Peyer's patch (tissue), 4 donors: ENCODE measurements at regions not wholly inside any gene's neighbourhood (a gene's known extent, or its start where the extent isn't known, plus 50 kb on each side); places are given as distances from the start of the nearest gene placed in this dataset.
"Not testable (repeated sequence)": the region's sequence is repeated elsewhere in the genome, so short reads cannot be mapped to it uniquely, and the experiment has no call there.

Experiments used
- DNase-seq, 3 donors: peaks; one replicate each; pipeline ENCODE4 v3.0.0-alpha.2; 2017 to 2019
- H3K27ac ChIP-seq, 4 donors: fragments of 200-600 bp; sonication (generic); one replicate each; pipeline ENCODE4 v1.5.1; 2016 to 2019
- H3K27me3 ChIP-seq, 2 donors: fragments of 200-600 bp; sonication (generic); one replicate each; pipeline ENCODE4 v1.5.1; 2019
- H3K36me3 ChIP-seq, 3 donors: fragments of 200-600 bp; sonication (generic); one replicate each; pipeline ENCODE4 v1.5.1; 2016 to 2019
- H3K4me1 ChIP-seq, 4 donors: fragments of 200-600 bp; sonication (generic); one replicate each; pipeline ENCODE4 v1.5.1; 2016 to 2019
- H3K4me3 ChIP-seq, 4 donors: fragments of 200-600 bp; sonication (generic); 1 replicate in 3 of 4; 2 replicates in 1 of 4; pipeline ENCODE4 v1.5.1; 2016 to 2019; ENCODE audit warnings: mild to moderate bottlenecking in 1 of 4
- H3K9me3 ChIP-seq, 4 donors: fragments of 200-600 bp; sonication (generic); one replicate each; pipeline ENCODE4 v1.5.1; 2016 to 2019; ENCODE audit warnings: mild to moderate bottlenecking in 1 of 4
- CTCF ChIP-seq, 6 experiments: fragments of 450-650 bp in 4 of 6; fragments of 200-600 bp in 2 of 6; sonication (generic) in 1 of 6; IDR thresholded peaks; one replicate each; pipeline ENCODE4 v1.5.1; 2017 to 2019; ENCODE audit warnings: antibody characterized with exemption in 6 of 6, mild to moderate bottlenecking in 3 of 6, moderate library complexity in 1 of 6
- POLR2A ChIP-seq, 2 donors: fragments of 450-650 bp; IDR thresholded peaks; one replicate each; pipeline ENCODE4 v1.5.1; 2017; ENCODE audit warnings: antibody characterized with exemption in 2 of 2, mild to moderate bottlenecking in 2 of 2, moderate library complexity in 2 of 2

GRCh38 chr7:91397096-91397495 lies 132.9 kb downstream of the FZD1 start:
- DNase-seq: no peak
- Histone ChIP-seq H3K36me3 (no peaks in the 10 kb centered on the region), H3K4me3 (no peak overlapping the region), H3K4me1 (no peaks in the 10 kb centered on the region), H3K27ac (no peak overlapping the region), H3K27me3 (no peaks in the 10 kb centered on the region), H3K9me3 (no peaks in the 10 kb centered on the region)
- no peak for TF ChIP-seq POLR2A (IDR thresholded peaks at IDR 0.05)
- no peak for TF ChIP-seq CTCF (IDR thresholded peaks at IDR 0.05)

GRCh38 chr7:91397612-91398011 lies 133.4 kb downstream of the FZD1 start:
- no peak for DNase-seq
- H3K4me3 ChIP-seq: no peak overlapping the region
- H3K27me3 ChIP-seq: no peaks in the 10 kb centered on the region
- TF ChIP-seq POLR2A (IDR thresholded peaks at IDR 0.05) (no peak), CTCF (IDR thresholded peaks at IDR 0.05) (no peak)
- H3K36me3 ChIP-seq: no peaks in the 10 kb centered on the region
- H3K27ac ChIP-seq: no peak overlapping the region
- no peaks in the 10 kb centered on the region for H3K4me1 ChIP-seq
- no peaks in the 10 kb centered on the region for H3K9me3 ChIP-seq

GRCh38 chr7:91398341-91398740 lies 134.1 kb downstream of the FZD1 start:
- DNase-seq: no peak
- no peak overlapping the region for H3K27ac ChIP-seq
- H3K9me3 ChIP-seq: no peaks in the 10 kb centered on the region
- no peak for TF ChIP-seq POLR2A (IDR thresholded peaks at IDR 0.05)
- no peaks in the 10 kb centered on the region for H3K27me3 ChIP-seq
- H3K36me3 ChIP-seq: no peaks in the 10 kb centered on the region
- no peak overlapping the region for H3K4me3 ChIP-seq
- no peaks in the 10 kb centered on the region for H3K4me1 ChIP-seq

GRCh38 chr7:91405092-91405788 lies 141.0 kb downstream of the FZD1 start:
- TF ChIP-seq CTCF (IDR thresholded peaks at IDR 0.05) (no peak), POLR2A (IDR thresholded peaks at IDR 0.05) (no peak)
- Histone ChIP-seq H3K4me3 (no peak overlapping the region), H3K27ac (no peak overlapping the region), H3K27me3 (no peaks in the 10 kb centered on the region), H3K4me1 (no peaks in the 10 kb centered on the region), H3K9me3 (no peaks in the 10 kb centered on the region), H3K36me3 (no peaks in the 10 kb centered on the region)
- no peak for DNase-seq

DNA sequence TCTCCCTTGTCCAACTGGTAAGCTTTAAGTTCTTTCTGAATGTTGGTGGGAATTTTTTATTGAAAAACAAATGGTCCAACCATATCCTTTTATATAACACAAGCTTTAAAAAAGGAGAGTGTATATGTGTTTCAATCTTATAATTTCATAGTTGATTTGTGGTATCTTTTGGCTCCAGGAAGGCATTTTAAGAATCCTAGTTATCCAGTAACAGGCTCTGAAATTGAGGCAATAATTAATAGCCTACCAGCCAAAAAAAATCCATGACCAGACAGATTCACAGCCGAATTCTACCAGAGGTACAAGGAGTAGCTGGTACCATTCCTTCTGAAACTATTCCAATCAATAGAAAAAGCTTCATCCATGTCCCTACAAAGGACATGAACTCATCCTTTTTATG lies 141.6 kb downstream of the FZD1 start:
- H3K36me3 ChIP-seq, H3K4me3 ChIP-seq, H3K9me3 ChIP-seq, H3K4me1 ChIP-seq, H3K27me3 ChIP-seq, H3K27ac ChIP-seq, DNase-seq: not testable (repeated sequence)

- no peak overlapping the region for H3K4me3 ChIP-seq
- H3K27ac ChIP-seq: no peak overlapping the region
- no peaks in the 10 kb centered on the region for H3K27me3 ChIP-seq
- DNase-seq: no peak
- no peaks in the 10 kb centered on the region for H3K36me3 ChIP-seq
- TF ChIP-seq CTCF (IDR thresholded peaks at IDR 0.05) (no peak), POLR2A (IDR thresholded peaks at IDR 0.05) (no peak)
- H3K4me1 ChIP-seq: no peaks in the 10 kb centered on the region
- no peaks in the 10 kb centered on the region for H3K9me3 ChIP-seq
Measured at GRCh38 chr7:91407942-91408341, 143.7 kb downstream of the FZD1 start.
